IgD-negative memory B cell (primary cell): ENCODE measurements at regions not wholly inside any gene's neighbourhood (a gene's known extent, or its start where the extent isn't known, plus 50 kb on each side); places are given as distances from the start of the nearest gene placed in this dataset.

ENCODE experiments used
- H3K27ac Mint-ChIP-seq, 3 donors: one replicate each; pipeline ENCODE4 v1.8.0; 2020 to 2022; ENCODE audit warnings: mild to moderate bottlenecking in 3 of 3, mixed read lengths in 3 of 3, moderate library complexity in 1 of 3
- H3K27me3 Mint-ChIP-seq: one replicate; pipeline ENCODE4 v1.8.0; 2021; ENCODE audit warnings: mixed read lengths
- H3K36me3 Mint-ChIP-seq: one replicate; pipeline ENCODE4 v1.8.0; 2020; ENCODE audit warnings: mild to moderate bottlenecking, mixed read lengths
- H3K4me1 Mint-ChIP-seq, 3 donors: one replicate each; pipeline ENCODE4 v1.8.0; 2020 to 2022; ENCODE audit warnings: mixed read lengths in 3 of 3, mild to moderate bottlenecking in 1 of 3
- H3K4me3 Mint-ChIP-seq, 4 donors: one replicate each; pipeline ENCODE4 v1.8.0; 2020 to 2022; ENCODE audit warnings: mild to moderate bottlenecking in 4 of 4, mixed read lengths in 4 of 4, moderate library complexity in 3 of 4
- H3K9me3 Mint-ChIP-seq, 3 donors: one replicate each; pipeline ENCODE4 v1.8.0; 2020 to 2021; ENCODE audit warnings: mixed read lengths in 3 of 3, mild to moderate bottlenecking in 1 of 3

DNA sequence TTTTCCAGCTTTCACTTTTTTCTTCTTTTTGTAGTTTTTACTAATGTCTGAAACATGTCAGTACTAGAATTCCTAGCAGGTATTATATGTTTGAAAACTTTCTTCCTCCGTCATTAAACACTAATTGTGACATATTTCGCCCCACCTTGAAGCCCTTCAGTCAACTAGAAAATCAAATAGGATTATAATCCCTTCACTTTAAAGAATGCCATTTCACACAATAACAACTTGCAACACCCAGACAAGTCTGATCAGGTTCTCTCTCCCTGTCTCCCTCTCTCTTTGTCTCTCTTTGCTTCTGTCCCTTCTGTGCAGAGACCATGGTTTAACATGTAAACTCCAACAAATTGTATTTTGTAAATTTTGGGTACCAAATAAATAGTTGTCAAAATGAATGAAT lies 373.5 kb downstream of the SEMA3D start:
- H3K36me3 Mint-ChIP-seq: no peaks in the 10 kb centered on the region
- H3K27me3 Mint-ChIP-seq: no peaks in the 10 kb centered on the region
- no peaks in the 10 kb centered on the region for H3K4me1 Mint-ChIP-seq
- no peak overlapping the region for H3K4me3 Mint-ChIP-seq
- no peak overlapping the region for H3K27ac Mint-ChIP-seq
- peaks cover 0 to 2% (median 0%) of the 10 kb centered on the region in 3 donors for H3K9me3 Mint-ChIP-seq

DNA sequence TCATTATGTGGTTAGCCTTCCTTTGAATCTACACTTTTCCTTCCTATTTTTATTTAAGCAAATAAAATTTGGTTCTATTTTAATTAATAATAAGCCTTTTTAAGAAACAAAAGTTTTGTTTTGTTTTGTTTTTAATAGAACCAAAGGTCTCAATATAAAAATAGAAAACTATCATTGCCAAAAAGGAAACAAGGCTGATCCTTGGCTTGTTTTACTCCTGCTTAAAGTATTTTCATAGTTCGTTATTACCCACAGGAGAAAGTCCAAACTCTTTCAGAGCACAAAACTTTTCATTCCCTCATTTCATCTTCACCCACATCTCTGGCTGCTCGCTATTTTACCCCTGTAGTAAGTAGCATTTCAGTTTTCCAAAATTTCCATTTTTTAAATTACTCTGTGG lies 374.8 kb downstream of the SEMA3D start:
- H3K9me3 Mint-ChIP-seq: peaks cover 0 to 2% (median 1%) of the 10 kb centered on the region in 3 donors
- no peak overlapping the region for H3K4me3 Mint-ChIP-seq
- H3K27ac Mint-ChIP-seq: no peak overlapping the region
- no peaks in the 10 kb centered on the region for H3K4me1 Mint-ChIP-seq
- no peaks in the 10 kb centered on the region for H3K36me3 Mint-ChIP-seq
- no peaks in the 10 kb centered on the region for H3K27me3 Mint-ChIP-seq

- H3K27ac Mint-ChIP-seq: no peak overlapping the region
- no peaks in the 10 kb centered on the region for H3K36me3 Mint-ChIP-seq
- no peaks in the 10 kb centered on the region for H3K27me3 Mint-ChIP-seq
- peaks cover 0 to 3% (median 0%) of the 10 kb centered on the region in 3 donors for H3K9me3 Mint-ChIP-seq
- no peak overlapping the region for H3K4me3 Mint-ChIP-seq
- no peaks in the 10 kb centered on the region for H3K4me1 Mint-ChIP-seq
Observed at GRCh38 chr7:84811362-84811761, 375.5 kb downstream of the SEMA3D start.

- H3K9me3 Mint-ChIP-seq: peaks cover 0 to 6% (median 0%) of the 10 kb centered on the region in 3 donors
- no peak overlapping the region for H3K4me3 Mint-ChIP-seq
- no peak overlapping the region for H3K27ac Mint-ChIP-seq
- no peaks in the 10 kb centered on the region for H3K4me1 Mint-ChIP-seq
- H3K36me3 Mint-ChIP-seq: no peaks in the 10 kb centered on the region
- H3K27me3 Mint-ChIP-seq: no peaks in the 10 kb centered on the region
Observed at GRCh38 chr7:84809877-84810276, 377.0 kb downstream of the SEMA3D start.

DNA sequence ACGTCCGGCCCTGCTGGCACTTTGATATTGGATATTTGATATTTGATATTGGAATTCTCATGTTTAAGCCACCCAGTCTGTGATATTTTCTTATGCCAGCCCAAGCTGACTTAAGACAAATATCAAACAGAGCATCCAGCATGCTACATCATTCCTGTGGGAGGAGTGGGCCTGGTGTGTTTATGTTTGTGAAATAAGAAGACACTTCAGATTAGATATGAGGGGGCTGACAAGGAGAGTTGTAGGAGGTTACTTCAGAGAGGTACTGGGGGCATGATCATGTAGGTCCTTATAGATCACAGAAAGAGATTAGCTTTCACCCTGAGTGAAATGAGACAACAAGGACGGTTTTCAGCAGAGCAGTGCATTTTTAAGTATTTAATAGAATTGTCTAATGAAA lies 382.9 kb downstream of the SEMA3D start:
- Mint-ChIP-seq H3K4me3 (no peak overlapping the region), H3K4me1 (no peaks in the 10 kb centered on the region), H3K9me3 (peaks cover 0 to 10% (median 1%) of the 10 kb centered on the region in 3 donors), H3K27me3 (no peaks in the 10 kb centered on the region), H3K27ac (no peak overlapping the region), H3K36me3 (no peaks in the 10 kb centered on the region)

- Mint-ChIP-seq H3K36me3 (no peaks in the 10 kb centered on the region), H3K27me3 (no peaks in the 10 kb centered on the region), H3K9me3 (peaks cover 0 to 10% (median 1%) of the 10 kb centered on the region in 3 donors), H3K27ac (no peak overlapping the region), H3K4me1 (no peaks in the 10 kb centered on the region), H3K4me3 (no peak overlapping the region)
Observed at GRCh38 chr7:84801396-84801795, 385.5 kb downstream of the SEMA3D start.

- H3K36me3 Mint-ChIP-seq: no peaks in the 10 kb centered on the region
- no peaks in the 10 kb centered on the region for H3K4me1 Mint-ChIP-seq
- peaks cover 0 to 15% (median 1%) of the 10 kb centered on the region in 3 donors for H3K9me3 Mint-ChIP-seq
- H3K4me3 Mint-ChIP-seq: no peak overlapping the region
- H3K27ac Mint-ChIP-seq: no peak overlapping the region
- no peaks in the 10 kb centered on the region for H3K27me3 Mint-ChIP-seq
Observed at GRCh38 chr7:84800846-84801245, 386.0 kb downstream of the SEMA3D start.

- no peaks in the 10 kb centered on the region for H3K36me3 Mint-ChIP-seq
- H3K27me3 Mint-ChIP-seq: no peaks in the 10 kb centered on the region
- H3K9me3 Mint-ChIP-seq: peaks cover 0 to 17% (median 1%) of the 10 kb centered on the region in 3 donors
- H3K4me3 Mint-ChIP-seq: no peak overlapping the region
- H3K27ac Mint-ChIP-seq: no peak overlapping the region
- H3K4me1 Mint-ChIP-seq: no peaks in the 10 kb centered on the region
Observed at GRCh38 chr7:84799106-84799505, 387.8 kb downstream of the SEMA3D start.

DNA sequence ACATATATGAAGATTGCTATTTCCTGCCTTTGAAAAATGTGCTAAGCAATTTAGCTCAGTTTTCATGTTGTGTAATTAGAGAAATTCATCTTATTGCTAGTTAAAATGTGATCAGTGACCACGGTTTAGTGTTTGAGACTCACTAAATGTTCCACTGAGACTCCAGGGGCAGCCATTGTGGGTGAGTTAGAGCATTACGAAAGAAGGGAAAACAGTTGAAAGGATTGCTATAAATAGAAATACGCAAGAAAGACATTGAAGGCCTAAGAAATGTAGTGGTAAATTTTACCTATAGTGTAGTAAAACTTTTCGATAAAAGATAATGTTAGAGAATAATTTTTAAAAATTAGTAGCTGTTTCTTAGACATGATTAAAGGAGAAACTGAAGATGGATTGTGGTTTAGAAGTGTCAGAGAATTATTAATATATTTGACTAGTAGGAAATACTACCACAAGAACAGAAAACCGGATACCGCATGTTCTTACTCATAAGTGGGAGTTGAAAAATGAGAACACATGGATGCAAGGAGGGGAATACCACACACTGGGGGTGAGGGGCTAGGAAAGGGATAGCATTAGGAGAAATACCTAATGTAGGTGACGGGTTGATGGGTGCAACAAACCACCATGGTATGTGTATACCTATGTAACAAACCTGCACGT lies 394.5 kb downstream of the SEMA3D start:
- Mint-ChIP-seq H3K27ac (no peak overlapping the region), H3K4me3 (no peak overlapping the region), H3K9me3 (peaks cover 0 to 14% (median 0%) of the 10 kb centered on the region in 3 donors), H3K27me3 (no peaks in the 10 kb centered on the region), H3K36me3 (no peaks in the 10 kb centered on the region), H3K4me1 (no peaks in the 10 kb centered on the region)

DNA sequence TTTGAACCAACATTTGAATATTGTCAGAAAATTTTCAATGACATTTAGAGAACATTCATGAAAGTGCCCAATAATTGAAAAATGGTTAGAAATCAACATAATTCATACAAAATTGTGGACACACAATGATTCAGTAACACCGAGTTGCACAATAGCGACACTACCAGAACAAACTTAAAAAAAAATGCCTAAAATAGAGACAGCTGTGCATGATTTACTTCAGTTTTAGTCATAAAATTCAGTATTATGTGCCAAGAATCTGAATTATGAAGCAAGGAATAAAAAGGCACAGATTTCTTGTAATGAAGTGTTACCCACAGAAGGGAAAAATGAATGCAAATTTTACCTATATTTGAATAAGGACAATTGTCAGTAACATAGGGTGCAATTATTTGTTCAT lies 396.0 kb downstream of the SEMA3D start:
- Mint-ChIP-seq H3K27ac (no peak overlapping the region), H3K4me1 (no peaks in the 10 kb centered on the region), H3K36me3 (no peaks in the 10 kb centered on the region), H3K9me3 (peaks cover 0 to 5% (median 0%) of the 10 kb centered on the region in 3 donors), H3K27me3 (no peaks in the 10 kb centered on the region), H3K4me3 (no peak overlapping the region)

GRCh38 chr7:84786073-84786472 lies 400.8 kb downstream of the SEMA3D start:
- H3K27ac Mint-ChIP-seq: no peak overlapping the region
- no peaks in the 10 kb centered on the region for H3K36me3 Mint-ChIP-seq
- H3K9me3 Mint-ChIP-seq: peaks cover 0 to under 1% (median 0%) of the 10 kb centered on the region in 3 donors
- no peaks in the 10 kb centered on the region for H3K27me3 Mint-ChIP-seq
- no peaks in the 10 kb centered on the region for H3K4me1 Mint-ChIP-seq
- H3K4me3 Mint-ChIP-seq: no peak overlapping the region

- no peak overlapping the region for H3K4me3 Mint-ChIP-seq
- no peaks in the 10 kb centered on the region for H3K4me1 Mint-ChIP-seq
- no peaks in the 10 kb centered on the region for H3K36me3 Mint-ChIP-seq
- peaks cover 0 to 2% (median 0%) of the 10 kb centered on the region in 3 donors for H3K9me3 Mint-ChIP-seq
- H3K27ac Mint-ChIP-seq: no peak overlapping the region
- no peaks in the 10 kb centered on the region for H3K27me3 Mint-ChIP-seq
Observed at GRCh38 chr7:84784450-84784849, 402.4 kb downstream of the SEMA3D start.

- H3K27me3 Mint-ChIP-seq: no peaks in the 10 kb centered on the region
- no peak overlapping the region for H3K4me3 Mint-ChIP-seq
Observed at GRCh38 chr7:84783141-84783778, 403.6 kb downstream of the SEMA3D start.

GRCh38 chr7:84781838-84782237 lies 405.0 kb downstream of the SEMA3D start:
- Mint-ChIP-seq H3K4me3 (no peak overlapping the region), H3K9me3 (peaks cover 0 to 10% (median 0%) of the 10 kb centered on the region in 3 donors), H3K27ac (no peak overlapping the region), H3K36me3 (no peaks in the 10 kb centered on the region), H3K27me3 (no peaks in the 10 kb centered on the region), H3K4me1 (no peaks in the 10 kb centered on the region)

More at GRCh38 chr7:84783141-84783778, 403.6 kb downstream of the SEMA3D start:
- H3K36me3 Mint-ChIP-seq: no peaks in the 10 kb centered on the region
- peaks cover 0 to 3% (median 0%) of the 10 kb centered on the region in 3 donors for H3K9me3 Mint-ChIP-seq
- no peaks in the 10 kb centered on the region for H3K4me1 Mint-ChIP-seq
- H3K27ac Mint-ChIP-seq: no peak overlapping the region

GRCh38 chr7:84780158-84781124 lies 406.4 kb downstream of the SEMA3D start:
- Mint-ChIP-seq H3K9me3 (peaks cover 0 to 10% (median 4%) of the 10 kb centered on the region in 3 donors), H3K27me3 (no peaks in the 10 kb centered on the region), H3K36me3 (no peaks in the 10 kb centered on the region), H3K27ac (no peak overlapping the region), H3K4me3 (no peak overlapping the region), H3K4me1 (no peaks in the 10 kb centered on the region)
